Keratinocyte (primary cell): ENCODE measurements at regions not wholly inside any gene's neighbourhood (a gene's known extent, or its start where the extent isn't known, plus 50 kb on each side); places are given as distances from the start of the nearest gene placed in this dataset.

Source experiments
- DNase-seq: peaks from one replicate; pipeline ENCODE4 v3.0.0-alpha.2; 2011; ENCODE audit warnings: low read depth, missing footprints, low spot score
- FAIRE-seq: peaks from 2 replicates; lab custom pipeline; 2011; peaks lifted over from hg19 to GRCh38; lab: Jason Lieb, UNC
- H2AFZ ChIP-seq: 2 replicates; pipeline ENCODE4 v1.6.0; 2012; ENCODE audit warnings: low read length, control low read depth, inconsistent platforms; ENCODE audit not compliant: control insufficient read depth
- H3K27ac ChIP-seq: 2 replicates; pipeline ENCODE4 v1.5.1; 2011; ENCODE audit warnings: low read length; ENCODE audit not compliant: control insufficient read depth, insufficient read depth
- H3K27me3 ChIP-seq: 3 replicates; pipeline ENCODE4 v1.6.0; 2011; ENCODE audit warnings: low read length; ENCODE audit not compliant: control insufficient read depth, insufficient read depth; ENCODE audit errors: extremely low read depth
- H3K36me3 ChIP-seq, 2 experiments: 2 replicates in 1 of 2; 3 replicates in 1 of 2; pipeline ENCODE4 v1.5.1; 2011; ENCODE audit warnings: low read length in 2 of 2, mild to moderate bottlenecking in 1 of 2; ENCODE audit not compliant: control insufficient read depth in 2 of 2, insufficient read depth in 2 of 2; ENCODE audit errors: extremely low read depth in 1 of 2
- H3K4me1 ChIP-seq: 3 replicates; pipeline ENCODE4 v1.5.1; 2011; ENCODE audit warnings: low read length; ENCODE audit not compliant: control insufficient read depth, insufficient read depth; ENCODE audit errors: extremely low read depth
- H3K4me2 ChIP-seq: 3 replicates; pipeline ENCODE4 v1.6.0; 2011; ENCODE audit warnings: low read depth, low read length; ENCODE audit not compliant: control insufficient read depth, insufficient read depth; ENCODE audit errors: extremely low read depth
- H3K4me3 ChIP-seq, 3 experiments: fragments of 200-600 bp in 1 of 3; sonication (generic) in 1 of 3; 2 replicates in 2 of 3; 3 replicates in 1 of 3; pipeline ENCODE4 v1.5.1; 2011 to 2016; ENCODE audit warnings: low read length in 3 of 3, mild to moderate bottlenecking in 3 of 3, control low read depth in 2 of 3, inconsistent platforms in 1 of 3, low read depth in 1 of 3, mixed read lengths in 1 of 3, mixed run types in 1 of 3, moderate library complexity in 1 of 3; ENCODE audit not compliant: control insufficient read depth in 2 of 3, insufficient read depth in 2 of 3; ENCODE audit errors: extremely low read depth in 1 of 3
- H3K79me2 ChIP-seq: 2 replicates; pipeline ENCODE4 v1.6.0; 2012; ENCODE audit warnings: low read length; ENCODE audit not compliant: control insufficient read depth, insufficient read depth
- H3K9ac ChIP-seq: 3 replicates; pipeline ENCODE4 v1.6.0; 2011; ENCODE audit warnings: low read length; ENCODE audit not compliant: control insufficient read depth, insufficient read depth; ENCODE audit errors: extremely low read depth
- H3K9me1 ChIP-seq: 3 replicates; pipeline ENCODE4 v1.6.0; 2011; ENCODE audit warnings: low read length; ENCODE audit not compliant: control insufficient read depth, insufficient read depth; ENCODE audit errors: extremely low read depth
- H3K9me3 ChIP-seq: 2 replicates; pipeline ENCODE4 v1.5.1; 2012; ENCODE audit warnings: low read depth, low read length; ENCODE audit not compliant: control insufficient read depth
- H4K20me1 ChIP-seq: 3 replicates; pipeline ENCODE4 v1.6.0; 2011; ENCODE audit warnings: low read length; ENCODE audit not compliant: control insufficient read depth, insufficient read depth; ENCODE audit errors: extremely low read depth
- EZH2 ChIP-seq: IDR thresholded peaks from one replicate; pipeline ENCODE4 v1.6.1; 2012; ENCODE audit warnings: inconsistent platforms, mild to moderate bottlenecking, low read length, moderate library complexity
- dilution Hi-C: fragments of 300-500 bp; cut with MboI; formaldehyde crosslinking; loops from one replicate; pipeline ENCODE4 v1.7.0; 2020; ENCODE audit warnings: low sequenced_read_pairs; ENCODE audit not compliant: extremely low pct_ligation_motif_present
- TF ChIP-seq, protein P1 (sequence below), 3 experiments: IDR thresholded peaks in 1 of 3; conservative IDR thresholded peaks in 1 of 3; optimal IDR thresholded peaks in 1 of 3; 2 replicates in 2 of 3; 3 replicates in 1 of 3; pipeline versions ENCODE3 to v1.5.1; 2011; ENCODE audit warnings: low read length in 3 of 3, mild to moderate bottlenecking in 3 of 3, moderate library complexity in 2 of 3, control low read depth in 1 of 3, inconsistent platforms in 1 of 3; ENCODE audit not compliant: insufficient read depth in 2 of 3; ENCODE audit errors: extremely low read depth in 1 of 3

DNA sequence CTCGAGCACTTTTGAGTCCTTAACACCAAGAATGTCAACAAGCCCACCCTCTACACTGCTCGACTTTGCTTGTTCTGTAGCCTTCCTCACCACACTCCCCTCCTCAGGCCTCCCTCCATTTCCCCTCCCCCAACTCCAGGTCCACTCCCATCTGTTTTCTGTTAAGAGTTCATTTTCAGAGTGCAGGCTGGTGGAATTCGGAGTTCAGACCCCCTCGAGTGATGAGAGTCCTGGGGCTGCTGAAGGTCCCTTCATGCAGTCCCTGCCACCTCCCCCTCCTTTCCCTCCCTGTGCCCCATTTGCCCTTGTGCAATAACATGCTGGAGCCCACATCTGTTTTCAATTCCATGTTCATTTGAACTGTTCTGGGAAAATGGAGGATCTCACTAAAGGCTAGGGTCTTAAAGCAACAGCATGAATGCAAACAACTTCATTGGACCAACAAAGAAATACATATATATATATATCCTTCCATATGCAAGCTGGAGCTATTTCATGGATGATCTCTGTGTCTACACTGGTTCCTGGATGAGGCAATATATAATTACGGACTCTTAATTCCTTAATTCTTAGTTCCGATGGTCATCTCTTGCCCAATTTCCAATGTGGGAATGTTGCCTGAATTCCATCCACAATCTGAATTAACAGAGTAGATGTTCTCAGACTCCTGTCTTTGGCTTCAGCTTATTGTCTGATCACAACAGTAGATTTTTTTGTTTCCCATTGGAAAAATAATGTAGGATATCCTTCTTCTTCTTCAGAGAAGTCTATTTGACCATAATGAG, 340.4 kb downstream of the ETS1 start:
- Histone ChIP-seq H3K4me2 (no peak overlapping the region), H4K20me1 (no peaks in the 10 kb centered on the region), H3K9ac (no peak overlapping the region), H3K9me3 (no peaks in the 10 kb centered on the region), H3K4me1 (peaks cover 14% of the 10 kb centered on the region), H3K9me1 (no peaks in the 10 kb centered on the region), H3K27me3 (no peaks in the 10 kb centered on the region), H3K36me3 (no peaks in the 10 kb centered on the region), H3K4me3 (no peak overlapping the region), H3K27ac (no peak overlapping the region), H3K79me2 (no peaks in the 10 kb centered on the region), H2AFZ (no peak overlapping the region)
- no peak for DNase-seq
- dilution Hi-C loops: no loop called here
- FAIRE-seq: no peak
- TF ChIP-seq, protein P1, sequence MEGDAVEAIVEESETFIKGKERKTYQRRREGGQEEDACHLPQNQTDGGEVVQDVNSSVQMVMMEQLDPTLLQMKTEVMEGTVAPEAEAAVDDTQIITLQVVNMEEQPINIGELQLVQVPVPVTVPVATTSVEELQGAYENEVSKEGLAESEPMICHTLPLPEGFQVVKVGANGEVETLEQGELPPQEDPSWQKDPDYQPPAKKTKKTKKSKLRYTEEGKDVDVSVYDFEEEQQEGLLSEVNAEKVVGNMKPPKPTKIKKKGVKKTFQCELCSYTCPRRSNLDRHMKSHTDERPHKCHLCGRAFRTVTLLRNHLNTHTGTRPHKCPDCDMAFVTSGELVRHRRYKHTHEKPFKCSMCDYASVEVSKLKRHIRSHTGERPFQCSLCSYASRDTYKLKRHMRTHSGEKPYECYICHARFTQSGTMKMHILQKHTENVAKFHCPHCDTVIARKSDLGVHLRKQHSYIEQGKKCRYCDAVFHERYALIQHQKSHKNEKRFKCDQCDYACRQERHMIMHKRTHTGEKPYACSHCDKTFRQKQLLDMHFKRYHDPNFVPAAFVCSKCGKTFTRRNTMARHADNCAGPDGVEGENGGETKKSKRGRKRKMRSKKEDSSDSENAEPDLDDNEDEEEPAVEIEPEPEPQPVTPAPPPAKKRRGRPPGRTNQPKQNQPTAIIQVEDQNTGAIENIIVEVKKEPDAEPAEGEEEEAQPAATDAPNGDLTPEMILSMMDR (optimal IDR thresholded peaks at IDR 0.05 in 1 of 3, IDR thresholded peaks at IDR 0.05 in 1 of 3, conservative IDR thresholded peaks at IDR 0.05 in 1 of 3; ENCODE audit: extremely low read depth in 1 of 3, insufficient read depth in 2 of 3, low read length in 3 of 3): no peak
- no peak for TF ChIP-seq EZH2

DNA sequence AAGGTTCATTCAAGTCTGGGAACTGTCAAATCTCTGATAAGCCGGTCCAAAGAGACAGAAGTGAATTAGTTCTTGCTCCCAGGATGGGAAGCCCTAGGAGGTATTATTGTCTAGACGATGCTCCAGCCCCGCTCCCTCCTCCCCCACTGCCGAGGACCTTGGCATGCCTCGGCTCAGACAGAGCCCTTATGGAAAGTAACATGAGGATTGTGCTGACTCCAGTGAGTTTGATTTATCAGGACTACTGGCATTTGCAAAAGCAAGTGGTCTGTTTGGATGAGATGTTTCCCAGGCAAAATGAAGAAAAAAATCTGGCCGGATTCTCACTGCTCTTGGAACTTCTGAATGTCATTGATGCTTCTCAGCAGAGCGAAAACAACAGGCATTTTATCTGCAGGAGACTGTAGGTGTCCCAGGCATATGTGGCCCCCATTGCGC, 341.0 kb downstream of the ETS1 start:
- no peak overlapping the region for H3K27ac ChIP-seq
- no peak overlapping the region for H2AFZ ChIP-seq
- TF ChIP-seq EZH2: no peak
- TF ChIP-seq, protein P1 (optimal IDR thresholded peaks at IDR 0.05 in 1 of 3, IDR thresholded peaks at IDR 0.05 in 1 of 3, conservative IDR thresholded peaks at IDR 0.05 in 1 of 3; ENCODE audit: extremely low read depth in 1 of 3, insufficient read depth in 2 of 3, low read length in 3 of 3): no peak
- FAIRE-seq (no peak), DNase-seq (no peak)
- no peaks in the 10 kb centered on the region for H3K9me1 ChIP-seq
- H3K4me2 ChIP-seq: no peak overlapping the region
- no peaks in the 10 kb centered on the region for H3K27me3 ChIP-seq
- dilution Hi-C loops: no loop called here
- no peaks in the 10 kb centered on the region for H4K20me1 ChIP-seq
- H3K4me1 ChIP-seq: peaks cover 8% of the 10 kb centered on the region
- no peaks in the 10 kb centered on the region for H3K9me3 ChIP-seq
- H3K9ac ChIP-seq: no peak overlapping the region
- no peak overlapping the region for H3K4me3 ChIP-seq
- no peaks in the 10 kb centered on the region for H3K79me2 ChIP-seq
- H3K36me3 ChIP-seq: no peaks in the 10 kb centered on the region
